ENCODE measurements at regions not wholly inside any gene's neighbourhood (a gene's known extent, or its start where the extent isn't known, plus 50 kb on each side); places are given as distances from the start of the nearest gene placed in this dataset.

DNA sequence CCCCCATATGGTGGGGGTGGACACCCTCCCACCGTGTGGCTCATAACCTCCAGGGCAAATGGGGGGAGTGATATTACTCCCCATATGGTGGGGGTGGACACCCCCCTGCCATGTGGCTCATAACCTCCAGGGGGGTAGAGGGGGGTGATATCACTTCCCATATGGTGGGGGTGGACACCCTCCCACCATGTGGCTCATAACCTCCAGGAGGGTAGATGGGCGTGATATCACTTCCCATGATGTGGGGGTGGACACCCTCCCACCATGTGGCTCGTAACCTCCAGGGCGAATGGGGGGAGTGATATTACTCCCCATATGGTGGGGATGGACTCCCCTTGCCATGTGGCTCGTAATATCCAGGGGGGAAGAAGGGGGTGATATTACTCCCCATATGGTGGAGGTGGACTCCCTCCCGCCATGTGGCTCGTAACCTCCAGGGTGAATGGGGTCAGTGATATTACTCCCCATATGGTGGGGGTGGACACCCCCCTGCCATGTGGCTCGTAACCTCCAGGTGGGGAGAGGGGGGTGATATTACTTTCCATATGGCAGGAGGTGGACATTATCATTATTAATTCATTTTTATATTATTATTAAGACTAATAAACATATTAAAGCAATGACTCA is 51.2 kb upstream of the OXA1L start:
- ChIA-PET CTCF (no interaction called here), POLR2A (ENCODE audit: unreplicated experiment) (no interaction called here)
- Histone ChIP-seq H3K9me3 (ENCODE audit: control insufficient read depth, insufficient read depth, low read length) (no peaks in the 10 kb centered on the region), H2BK5ac (ENCODE audit: low read depth, low read length, poor library complexity, severe bottlenecking) (no peak overlapping the region), H2AK5ac (ENCODE audit: low read depth, low read length) (no peak overlapping the region), H3K18ac (ENCODE audit: low read depth, low read length) (no peak overlapping the region), H3K4me3 (ENCODE audit: insufficient read depth, low read depth, low read length) (no peak overlapping the region), H2AFZ (replicated peaks; ENCODE audit: low read length, poor library complexity) (no peak overlapping the region), H3K4me1 (ENCODE audit: control insufficient read depth, insufficient read depth, low read length) (no peaks in the 10 kb centered on the region), H3K23ac (ENCODE audit: low read depth, low read length) (no peak overlapping the region), H3K14ac (replicated peaks; ENCODE audit: low read depth, low read length) (no peak overlapping the region), H4K5ac (ENCODE audit: low read depth, low read length) (no peak overlapping the region), H3K36me3 (ENCODE audit: control insufficient read depth, insufficient read depth, low read length) (no peaks in the 10 kb centered on the region), H4K91ac (ENCODE audit: insufficient read depth, low read depth, low read length) (no peak overlapping the region), H4K20me1 (ENCODE audit: insufficient read depth, low read length) (no peaks in the 10 kb centered on the region), H3K56ac (ENCODE audit: extremely low read depth, insufficient read depth, low read length) (no peak overlapping the region), H2BK20ac (ENCODE audit: low read depth, low read length) (no peak overlapping the region), H2BK120ac (ENCODE audit: low read depth, low read length) (no peak overlapping the region), H2BK15ac (ENCODE audit: low read depth, low read length) (no peak overlapping the region), H3K4me2 (ENCODE audit: low read depth, low read length) (no peak overlapping the region), H3K9ac (ENCODE audit: low read depth, low read length) (no peak overlapping the region), H3K79me1 (ENCODE audit: low read depth in 1 of 2, low read length in 2 of 2) (no peaks in the 10 kb centered on the region), H3K27ac (ENCODE audit: insufficient read depth, low read length) (no peak overlapping the region), H2AK9ac (replicated peaks; ENCODE audit: low read depth, low read length, poor library complexity) (no peak overlapping the region), H4K8ac (ENCODE audit: low read depth in 2 of 2, low read length in 2 of 2) (no peak overlapping the region), H3K27me3 (ENCODE audit: control insufficient read depth, insufficient read depth, low read length) (no peaks in the 10 kb centered on the region; the same call in 1 of the 2 replicates), H3K4ac (ENCODE audit: low read depth, low read length) (no peak overlapping the region), H3K9me1 (ENCODE audit: insufficient read depth, low read length) (no peaks in the 10 kb centered on the region)
- dilution Hi-C loops (cut with HindIII; ENCODE audit: low sequenced_read_pairs, unreplicated experiment) = no loop called here
- no TSS peak for BruUV-seq (replicated peaks)
- intact Hi-C loops (cut with micrococcal nuclease) = no loop called here
- no CpG with 5 or more reads among the region's 8 CpGs for WGBS, 2 experiments (ENCODE audit: extremely low coverage in 2 of 2, insufficient read length in 1 of 2)
- in situ Hi-C loops (cut with MboI; ENCODE audit: low sequenced_read_pairs) = no loop called here
- TF ChIP-seq FOS (IDR thresholded peaks at IDR 0.05; ENCODE audit: low read depth, low read length) (no peak), BHLHE40 (IDR thresholded peaks at IDR 0.05; ENCODE audit: low read depth, low read length) (no peak), MAZ (IDR thresholded peaks at IDR 0.05; ENCODE audit: borderline replicate concordance, low read depth, low read length) (no peak), ELK1 (IDR thresholded peaks at IDR 0.05; ENCODE audit: borderline replicate concordance, low read depth, low read length) (no peak), CHD1 (IDR thresholded peaks at IDR 0.05; ENCODE audit: low read depth, low read length) (no peak), POLR2A (IDR thresholded peaks at IDR 0.05; ENCODE audit: low read depth, low read length) (no peak), MXI1 (IDR thresholded peaks at IDR 0.05; ENCODE audit: borderline replicate concordance, low read depth, low read length) (no peak), USF2 (IDR thresholded peaks at IDR 0.05; ENCODE audit: low read depth, low read length) (no peak), CEBPB (IDR thresholded peaks at IDR 0.05; ENCODE audit: low read depth, low read length) (no peak), RFX5 (IDR thresholded peaks at IDR 0.05; ENCODE audit: low read depth, low read length) (no peak), MAFK (IDR thresholded peaks at IDR 0.05; ENCODE audit: low read depth, low read length) (no peak), NFE2L2 (IDR thresholded peaks at IDR 0.05; ENCODE audit: low read depth, low read length) (no peak), SMC3 (IDR thresholded peaks at IDR 0.05; ENCODE audit: low read depth, low read length) (no peak), RAD21 (IDR thresholded peaks at IDR 0.05; ENCODE audit: low read length) (no peak), RCOR1 (IDR thresholded peaks at IDR 0.05; ENCODE audit: insufficient replicate concordance, low read length) (no peak)
- TF ChIP-seq, protein P1, sequence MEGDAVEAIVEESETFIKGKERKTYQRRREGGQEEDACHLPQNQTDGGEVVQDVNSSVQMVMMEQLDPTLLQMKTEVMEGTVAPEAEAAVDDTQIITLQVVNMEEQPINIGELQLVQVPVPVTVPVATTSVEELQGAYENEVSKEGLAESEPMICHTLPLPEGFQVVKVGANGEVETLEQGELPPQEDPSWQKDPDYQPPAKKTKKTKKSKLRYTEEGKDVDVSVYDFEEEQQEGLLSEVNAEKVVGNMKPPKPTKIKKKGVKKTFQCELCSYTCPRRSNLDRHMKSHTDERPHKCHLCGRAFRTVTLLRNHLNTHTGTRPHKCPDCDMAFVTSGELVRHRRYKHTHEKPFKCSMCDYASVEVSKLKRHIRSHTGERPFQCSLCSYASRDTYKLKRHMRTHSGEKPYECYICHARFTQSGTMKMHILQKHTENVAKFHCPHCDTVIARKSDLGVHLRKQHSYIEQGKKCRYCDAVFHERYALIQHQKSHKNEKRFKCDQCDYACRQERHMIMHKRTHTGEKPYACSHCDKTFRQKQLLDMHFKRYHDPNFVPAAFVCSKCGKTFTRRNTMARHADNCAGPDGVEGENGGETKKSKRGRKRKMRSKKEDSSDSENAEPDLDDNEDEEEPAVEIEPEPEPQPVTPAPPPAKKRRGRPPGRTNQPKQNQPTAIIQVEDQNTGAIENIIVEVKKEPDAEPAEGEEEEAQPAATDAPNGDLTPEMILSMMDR (conservative IDR thresholded peaks at IDR 0.05; ENCODE audit: low read depth, low read length) = no peak
- DNase-seq (no peak), ATAC-seq (ENCODE audit: low read depth) (no peak)

Measured in IMR-90 (cell line).